ENCODE measurements at regions not wholly inside any gene's neighbourhood (a gene's known extent, or its start where the extent isn't known, plus 50 kb on each side); places are given as distances from the start of the nearest gene placed in this dataset.

- TF ChIP-seq EP300 (IDR thresholded peaks at IDR 0.05) (no peak), CTCF (IDR thresholded peaks at IDR 0.05) (no peak), POLR2A (IDR thresholded peaks at IDR 0.05) (no peak), POLR2AphosphoS5 (IDR thresholded peaks at IDR 0.05) (no peak)
Observed at GRCh38 chr11:116192509-116193210, 580.1 kb downstream of the BUD13 start.
